ENCODE measurements at regions not wholly inside any gene's neighbourhood (a gene's known extent, or its start where the extent isn't known, plus 50 kb on each side); places are given as distances from the start of the nearest gene placed in this dataset.

DNA sequence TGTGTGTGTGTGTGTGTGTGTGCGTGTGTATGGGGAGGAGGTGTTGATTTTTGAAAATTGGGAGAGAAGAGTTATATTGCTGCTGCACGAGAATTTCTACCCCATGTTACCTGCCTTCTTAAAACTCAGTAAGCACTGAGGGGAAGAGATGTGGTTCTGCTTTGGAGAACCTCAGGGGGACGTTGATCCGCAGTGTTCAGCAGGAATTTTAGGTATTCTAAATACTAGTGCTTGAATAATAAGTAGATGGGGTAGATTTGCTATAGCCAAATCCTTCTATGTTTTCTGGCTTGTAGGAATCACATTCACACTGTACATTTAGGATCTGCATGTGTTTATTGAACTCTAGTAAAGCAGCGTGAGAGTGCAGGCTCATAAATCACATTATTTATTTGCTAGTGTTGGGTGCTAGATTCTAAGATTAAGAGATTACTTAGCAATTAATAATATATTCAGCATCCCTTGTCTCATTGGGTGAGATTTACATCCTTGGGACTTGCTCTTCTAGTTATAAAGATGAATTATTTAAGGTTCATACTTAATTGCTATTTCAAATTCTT lies 268.1 kb downstream of the MFSD1 start:
- H2AFZ ChIP-seq (ENCODE audit: low read depth, low read length), result no peak overlapping the region
- no peaks in the 10 kb centered on the region for H3K27me3 ChIP-seq (ENCODE audit: insufficient read depth, low read depth, low read length)
- no peaks in the 10 kb centered on the region for H3K9me2 ChIP-seq (ENCODE audit: insufficient read depth, low read length)
- no peaks in the 10 kb centered on the region for H3K9me3 ChIP-seq (ENCODE audit: low read length)
- H3K9ac ChIP-seq (ENCODE audit: low read length), result peak overlapping the region; percentile 42
- peak overlapping the region; percentile 60 for H3K4me3 ChIP-seq (ENCODE audit: low read length)
- H3F3A ChIP-seq (ENCODE audit: insufficient read depth, low read length, poor library complexity, severe bottlenecking), result no peaks in the 10 kb centered on the region
- peak overlapping the region; percentile 48 for H3K27ac ChIP-seq (ENCODE audit: low read length)
- H3K36me3 ChIP-seq (ENCODE audit: insufficient read depth, low read length), result no peaks in the 10 kb centered on the region
- TF ChIP-seq, protein P1, sequence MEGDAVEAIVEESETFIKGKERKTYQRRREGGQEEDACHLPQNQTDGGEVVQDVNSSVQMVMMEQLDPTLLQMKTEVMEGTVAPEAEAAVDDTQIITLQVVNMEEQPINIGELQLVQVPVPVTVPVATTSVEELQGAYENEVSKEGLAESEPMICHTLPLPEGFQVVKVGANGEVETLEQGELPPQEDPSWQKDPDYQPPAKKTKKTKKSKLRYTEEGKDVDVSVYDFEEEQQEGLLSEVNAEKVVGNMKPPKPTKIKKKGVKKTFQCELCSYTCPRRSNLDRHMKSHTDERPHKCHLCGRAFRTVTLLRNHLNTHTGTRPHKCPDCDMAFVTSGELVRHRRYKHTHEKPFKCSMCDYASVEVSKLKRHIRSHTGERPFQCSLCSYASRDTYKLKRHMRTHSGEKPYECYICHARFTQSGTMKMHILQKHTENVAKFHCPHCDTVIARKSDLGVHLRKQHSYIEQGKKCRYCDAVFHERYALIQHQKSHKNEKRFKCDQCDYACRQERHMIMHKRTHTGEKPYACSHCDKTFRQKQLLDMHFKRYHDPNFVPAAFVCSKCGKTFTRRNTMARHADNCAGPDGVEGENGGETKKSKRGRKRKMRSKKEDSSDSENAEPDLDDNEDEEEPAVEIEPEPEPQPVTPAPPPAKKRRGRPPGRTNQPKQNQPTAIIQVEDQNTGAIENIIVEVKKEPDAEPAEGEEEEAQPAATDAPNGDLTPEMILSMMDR (IDR thresholded peaks at IDR 0.05; ENCODE audit: poor library complexity, severe bottlenecking), result no peak
- TF ChIP-seq TAF1 (IDR thresholded peaks at IDR 0.05; ENCODE audit: low read depth) (no peak), POLR2AphosphoS5 (IDR thresholded peaks at IDR 0.05) (no peak), EZH2 (IDR thresholded peaks at IDR 0.05; ENCODE audit: borderline replicate concordance, insufficient read depth, low read length, poor library complexity, severe bottlenecking) (no peak), MXI1 (conservative IDR thresholded peaks at IDR 0.05; ENCODE audit: poor library complexity, severe bottlenecking) (no peak), EP300 (conservative IDR thresholded peaks at IDR 0.05; ENCODE audit: poor library complexity, severe bottlenecking) (no peak), SMC3 (conservative IDR thresholded peaks at IDR 0.05; ENCODE audit: poor library complexity) (no peak), RAD21 (conservative IDR thresholded peaks at IDR 0.05) (no peak)
- TF ChIP-seq, protein P2, sequence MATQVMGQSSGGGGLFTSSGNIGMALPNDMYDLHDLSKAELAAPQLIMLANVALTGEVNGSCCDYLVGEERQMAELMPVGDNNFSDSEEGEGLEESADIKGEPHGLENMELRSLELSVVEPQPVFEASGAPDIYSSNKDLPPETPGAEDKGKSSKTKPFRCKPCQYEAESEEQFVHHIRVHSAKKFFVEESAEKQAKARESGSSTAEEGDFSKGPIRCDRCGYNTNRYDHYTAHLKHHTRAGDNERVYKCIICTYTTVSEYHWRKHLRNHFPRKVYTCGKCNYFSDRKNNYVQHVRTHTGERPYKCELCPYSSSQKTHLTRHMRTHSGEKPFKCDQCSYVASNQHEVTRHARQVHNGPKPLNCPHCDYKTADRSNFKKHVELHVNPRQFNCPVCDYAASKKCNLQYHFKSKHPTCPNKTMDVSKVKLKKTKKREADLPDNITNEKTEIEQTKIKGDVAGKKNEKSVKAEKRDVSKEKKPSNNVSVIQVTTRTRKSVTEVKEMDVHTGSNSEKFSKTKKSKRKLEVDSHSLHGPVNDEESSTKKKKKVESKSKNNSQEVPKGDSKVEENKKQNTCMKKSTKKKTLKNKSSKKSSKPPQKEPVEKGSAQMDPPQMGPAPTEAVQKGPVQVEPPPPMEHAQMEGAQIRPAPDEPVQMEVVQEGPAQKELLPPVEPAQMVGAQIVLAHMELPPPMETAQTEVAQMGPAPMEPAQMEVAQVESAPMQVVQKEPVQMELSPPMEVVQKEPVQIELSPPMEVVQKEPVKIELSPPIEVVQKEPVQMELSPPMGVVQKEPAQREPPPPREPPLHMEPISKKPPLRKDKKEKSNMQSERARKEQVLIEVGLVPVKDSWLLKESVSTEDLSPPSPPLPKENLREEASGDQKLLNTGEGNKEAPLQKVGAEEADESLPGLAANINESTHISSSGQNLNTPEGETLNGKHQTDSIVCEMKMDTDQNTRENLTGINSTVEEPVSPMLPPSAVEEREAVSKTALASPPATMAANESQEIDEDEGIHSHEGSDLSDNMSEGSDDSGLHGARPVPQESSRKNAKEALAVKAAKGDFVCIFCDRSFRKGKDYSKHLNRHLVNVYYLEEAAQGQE (IDR thresholded peaks at IDR 0.05; ENCODE audit: borderline replicate concordance), result no peak
- H4K20me1 ChIP-seq (ENCODE audit: insufficient read depth), result no peaks in the 10 kb centered on the region
- H3K4me2 ChIP-seq (ENCODE audit: low read length), result peak overlapping the region; percentile 6
- H3K79me2 ChIP-seq (replicated peaks; ENCODE audit: insufficient read depth, low read length), result no peaks in the 10 kb centered on the region

DNA sequence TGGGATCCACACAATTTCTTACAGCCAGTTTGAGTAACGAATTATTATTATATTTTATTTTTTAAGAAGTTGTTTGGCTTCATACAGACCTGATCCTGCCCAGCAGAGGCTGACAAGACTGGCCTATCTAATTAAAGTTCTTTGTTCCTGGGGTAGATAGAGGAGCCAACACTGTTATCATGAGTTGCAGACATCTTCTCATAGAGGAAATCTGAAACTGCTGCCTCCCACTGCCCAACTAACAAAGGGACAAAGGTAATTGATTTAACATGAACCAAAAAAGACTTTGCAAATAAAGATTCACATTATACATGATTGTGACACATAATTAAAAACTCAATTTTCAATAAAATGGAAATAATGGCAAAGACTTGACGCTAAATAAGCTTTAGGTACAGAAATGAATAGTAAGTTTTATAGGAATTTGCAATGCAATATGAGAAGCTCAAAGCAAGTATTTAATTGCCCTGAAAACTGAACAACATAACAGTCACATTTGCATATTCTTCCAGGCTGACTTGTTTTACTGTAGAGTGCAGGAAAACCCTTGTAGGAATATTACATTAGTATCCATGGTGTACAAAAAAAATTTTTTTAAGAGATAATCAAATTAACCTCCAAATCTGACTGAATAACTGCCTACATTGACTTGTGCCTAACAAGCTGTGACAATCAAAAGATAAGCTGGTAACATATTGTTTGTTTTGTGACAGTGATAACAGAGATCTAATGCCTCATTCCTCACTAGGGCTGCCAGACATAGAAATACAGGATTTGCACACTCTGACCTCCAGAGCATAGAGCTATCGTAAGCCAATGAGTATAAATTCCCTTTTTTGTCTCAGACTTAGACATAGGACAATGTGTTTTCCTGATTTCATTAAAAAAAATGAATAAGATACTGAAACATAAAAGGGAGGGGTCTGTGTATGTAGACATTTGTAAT lies 273.2 kb downstream of the MFSD1 start:
- Histone ChIP-seq H3K27me3 (ENCODE audit: insufficient read depth, low read depth, low read length) (no peaks in the 10 kb centered on the region), H3K4me2 (ENCODE audit: low read length) (no peak overlapping the region), H3K4me3 (ENCODE audit: low read length) (no peak overlapping the region), H3F3A (ENCODE audit: insufficient read depth, low read length, poor library complexity, severe bottlenecking) (no peaks in the 10 kb centered on the region), H3K9me3 (ENCODE audit: low read length) (no peaks in the 10 kb centered on the region), H3K27ac (ENCODE audit: low read length) (no peak overlapping the region), H3K36me3 (ENCODE audit: insufficient read depth, low read length) (no peaks in the 10 kb centered on the region), H2AFZ (ENCODE audit: low read depth, low read length) (no peak overlapping the region), H3K9me2 (ENCODE audit: insufficient read depth, low read length) (no peaks in the 10 kb centered on the region), H3K9ac (ENCODE audit: low read length) (no peak overlapping the region), H4K20me1 (ENCODE audit: insufficient read depth) (no peaks in the 10 kb centered on the region), H3K79me2 (replicated peaks; ENCODE audit: insufficient read depth, low read length) (no peaks in the 10 kb centered on the region)
- TF ChIP-seq SMC3 (conservative IDR thresholded peaks at IDR 0.05; ENCODE audit: poor library complexity), result no peak
- TF ChIP-seq MXI1 (conservative IDR thresholded peaks at IDR 0.05; ENCODE audit: poor library complexity, severe bottlenecking), result no peak
- TF ChIP-seq, protein P1 (IDR thresholded peaks at IDR 0.05; ENCODE audit: poor library complexity, severe bottlenecking), result no peak
- TF ChIP-seq TAF1 (IDR thresholded peaks at IDR 0.05; ENCODE audit: low read depth), result no peak
- no peak for TF ChIP-seq EP300 (conservative IDR thresholded peaks at IDR 0.05; ENCODE audit: poor library complexity, severe bottlenecking)
- no peak for TF ChIP-seq EZH2 (IDR thresholded peaks at IDR 0.05; ENCODE audit: borderline replicate concordance, insufficient read depth, low read length, poor library complexity, severe bottlenecking)
- TF ChIP-seq RAD21 (conservative IDR thresholded peaks at IDR 0.05), result no peak
- TF ChIP-seq, protein P2 (IDR thresholded peaks at IDR 0.05; ENCODE audit: borderline replicate concordance), result no peak
- no peak for TF ChIP-seq POLR2AphosphoS5 (IDR thresholded peaks at IDR 0.05)

All from neural cell (in vitro differentiated cells).